HEK293 (cell line): ENCODE measurements at regions not wholly inside any gene's neighbourhood (a gene's known extent, or its start where the extent isn't known, plus 50 kb on each side); places are given as distances from the start of the nearest gene placed in this dataset.

ENCODE experiments used
- CTCF ChIP-seq: fragments of 450-650 bp; formaldehyde crosslinking; IDR thresholded peaks from 2 replicates; pipeline ENCODE4 v1.5.1; 2016; ENCODE audit warnings: missing biosample characterization, missing genetic modification characterization
- HIC1 ChIP-seq: fragments of 450-650 bp; formaldehyde crosslinking; IDR thresholded peaks from 2 replicates; pipeline ENCODE4 v1.5.1; 2016; ENCODE audit warnings: missing biosample characterization, missing genetic modification characterization
- RBAK ChIP-seq: fragments of 450-650 bp; formaldehyde crosslinking; IDR thresholded peaks from 2 replicates; pipeline ENCODE4 v1.5.1; 2016; ENCODE audit warnings: missing biosample characterization, missing genetic modification characterization
- REST ChIP-seq: fragments of 450-650 bp; formaldehyde crosslinking; IDR thresholded peaks from 2 replicates; pipeline ENCODE4 v1.5.1; 2016; ENCODE audit warnings: missing biosample characterization, missing genetic modification characterization
- TCF7L2 ChIP-seq: IDR thresholded peaks from 2 replicates; pipeline ENCODE4 v1.6.1; 2011; ENCODE audit warnings: low read depth, mild to moderate bottlenecking, inconsistent platforms, low read length, moderate library complexity, borderline replicate concordance
- YY1 ChIP-seq: fragments of 450-650 bp; formaldehyde crosslinking; IDR thresholded peaks from 2 replicates; pipeline ENCODE4 v1.5.1; 2018; ENCODE audit warnings: missing biosample characterization, missing genetic modification characterization
- ZBTB1 ChIP-seq: fragments of 450-650 bp; formaldehyde crosslinking; IDR thresholded peaks from 2 replicates; pipeline ENCODE4 v1.5.1; 2016; ENCODE audit warnings: missing biosample characterization, missing genetic modification characterization
- ZBTB21 ChIP-seq: fragments of 450-650 bp; formaldehyde crosslinking; IDR thresholded peaks from 2 replicates; pipeline ENCODE4 v1.5.1; 2017; ENCODE audit warnings: missing biosample characterization, missing genetic modification characterization
- ZBTB8A ChIP-seq: fragments of 450-650 bp; formaldehyde crosslinking; IDR thresholded peaks from 2 replicates; pipeline ENCODE4 v1.5.1; 2016; ENCODE audit warnings: missing biosample characterization, missing genetic modification characterization
- ZNF114 ChIP-seq: fragments of 450-650 bp; formaldehyde crosslinking; IDR thresholded peaks from 2 replicates; pipeline ENCODE4 v1.5.0; 2017; ENCODE audit warnings: missing biosample characterization, missing genetic modification characterization
- ZNF274 ChIP-seq, 2 experiments: fragments of 200-500 bp in 1 of 2; fragments of 450-650 bp in 1 of 2; sonication (Bioruptor generic) in 1 of 2; formaldehyde crosslinking in 1 of 2; IDR thresholded peaks; 2 replicates each; pipeline versions ENCODE4 v1.5.1 to v1.6.1; 2014 to 2016; ENCODE audit warnings: borderline replicate concordance in 1 of 2, inconsistent platforms in 1 of 2, low read length in 1 of 2, missing biosample characterization in 1 of 2, missing genetic modification characterization in 1 of 2
- ZNF521 ChIP-seq: fragments of 450-650 bp; formaldehyde crosslinking; IDR thresholded peaks from 2 replicates; pipeline ENCODE4 v1.5.1; 2017; ENCODE audit warnings: missing biosample characterization, mild to moderate bottlenecking, missing genetic modification characterization
- ZNF639 ChIP-seq: fragments of 450-650 bp; formaldehyde crosslinking; IDR thresholded peaks from 2 replicates; pipeline ENCODE4 v1.5.1; 2016; ENCODE audit warnings: missing biosample characterization, missing genetic modification characterization
- ZSCAN30 ChIP-seq: fragments of 450-650 bp; IDR thresholded peaks from 2 replicates; pipeline ENCODE4 v1.5.1; 2018; ENCODE audit warnings: missing biosample characterization, mild to moderate bottlenecking, missing genetic modification characterization, moderate library complexity

GRCh38 chr4:64724689-64725088 lies 315.4 kb upstream of the TECRL start:
- TF ChIP-seq YY1 (tag by site-specific recombination) (no peak), ZNF521 (tag by site-specific recombination) (no peak), ZNF274 (IDR thresholded peaks at IDR 0.05; ENCODE audit: low read length) (no peak), ZNF274 (tag by site-specific recombination; IDR thresholded peaks at IDR 0.05; ENCODE audit: borderline replicate concordance) (no peak), ZBTB21 (tag by site-specific recombination) (no peak), CTCF (tag by site-specific recombination) (no peak), ZNF639 (tag by site-specific recombination) (no peak), HIC1 (no peak), ZBTB1 (no peak), RBAK (tag by site-specific recombination) (no peak), ZSCAN30 (tag by site-specific recombination) (no peak), ZNF114 (tag by site-specific recombination) (no peak), ZBTB8A (tag by site-specific recombination) (no peak), REST (tag by site-specific recombination) (no peak), TCF7L2 (no peak)
